HG03103 (cell line): ENCODE measurements at regions not wholly inside any gene's neighbourhood (a gene's known extent, or its start where the extent isn't known, plus 50 kb on each side); places are given as distances from the start of the nearest gene placed in this dataset.

ENCODE experiments used
- ATAC-seq: cut with Tn5 transposase; IDR thresholded peaks from one replicate; pipeline ENCODE4 v1.9.1; 2021; ENCODE audit warnings: low read depth; ENCODE audit not compliant: unreplicated experiment

DNA sequence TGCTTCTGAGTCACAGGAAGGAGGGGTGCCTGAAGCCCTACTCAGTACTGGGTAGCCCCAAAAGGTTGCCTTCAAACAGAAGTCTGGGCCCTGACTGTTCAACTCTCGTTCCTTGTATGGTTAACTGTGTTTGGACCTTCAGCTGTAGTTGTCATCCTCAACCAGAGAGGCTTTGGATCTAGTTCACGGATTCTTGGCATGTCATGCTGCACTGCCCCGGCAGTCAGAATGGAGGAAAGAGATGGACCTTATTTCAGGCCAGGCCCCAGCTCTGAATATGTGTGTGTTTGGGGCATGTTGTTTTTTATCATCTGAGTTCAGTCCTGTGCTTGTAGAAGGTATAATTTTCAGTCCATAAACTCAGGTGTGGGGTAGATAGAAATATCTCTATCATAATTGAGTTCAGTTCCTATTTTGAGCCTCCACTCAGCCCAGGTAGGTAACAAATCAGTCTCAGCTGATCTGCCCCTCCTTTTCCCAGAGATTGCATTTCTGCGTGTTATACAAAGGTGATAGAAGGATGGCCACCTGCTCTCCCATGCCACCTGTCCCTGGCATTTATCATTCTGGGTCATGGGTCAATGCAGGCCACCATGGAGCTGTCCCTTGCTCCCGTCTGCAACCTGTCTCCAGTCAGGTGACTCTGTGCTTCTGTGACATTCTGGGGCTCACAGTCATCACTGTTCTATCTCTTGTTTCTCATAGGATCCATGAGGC, 127.5 kb upstream of the CPEB4 start:
- ATAC-seq: no peak

DNA sequence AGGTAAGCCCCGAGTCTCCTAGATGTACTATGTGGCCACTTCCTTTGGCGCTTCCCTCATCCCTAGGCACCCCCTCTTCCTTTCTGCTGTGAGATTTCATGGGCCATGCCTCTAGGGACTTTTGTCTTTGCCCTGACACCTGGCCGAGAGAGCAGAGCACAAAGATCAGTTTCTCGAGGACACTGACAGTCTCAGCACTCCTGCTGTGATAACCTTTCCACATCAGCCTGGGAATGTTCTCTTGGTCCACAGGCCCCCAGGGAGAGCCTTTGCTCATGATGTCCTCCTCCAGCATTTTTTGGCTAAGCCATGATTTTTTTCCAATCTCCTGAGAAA, 127.0 kb upstream of the CPEB4 start:
- ATAC-seq: no peak

DNA sequence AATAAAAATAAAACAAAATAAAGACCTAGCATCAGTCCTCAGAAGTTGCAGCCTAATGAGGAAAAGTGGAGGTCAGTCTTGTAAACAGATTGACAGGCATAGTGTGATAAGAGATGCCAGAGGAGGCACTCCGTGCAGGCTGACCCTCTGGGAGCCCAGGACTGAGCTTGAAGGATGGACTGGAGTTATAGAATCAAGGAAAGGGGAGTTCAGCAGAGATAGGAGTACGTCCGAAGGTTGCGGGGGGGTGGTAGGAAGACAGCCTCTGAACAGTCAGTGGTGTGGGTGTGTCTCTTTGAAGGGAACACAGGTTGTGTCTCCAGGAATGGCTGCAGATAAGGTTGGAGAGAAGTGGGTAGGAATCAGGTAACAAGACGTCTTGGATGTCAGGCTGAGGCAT, 126.1 kb upstream of the CPEB4 start:
- ATAC-seq: no peak

DNA sequence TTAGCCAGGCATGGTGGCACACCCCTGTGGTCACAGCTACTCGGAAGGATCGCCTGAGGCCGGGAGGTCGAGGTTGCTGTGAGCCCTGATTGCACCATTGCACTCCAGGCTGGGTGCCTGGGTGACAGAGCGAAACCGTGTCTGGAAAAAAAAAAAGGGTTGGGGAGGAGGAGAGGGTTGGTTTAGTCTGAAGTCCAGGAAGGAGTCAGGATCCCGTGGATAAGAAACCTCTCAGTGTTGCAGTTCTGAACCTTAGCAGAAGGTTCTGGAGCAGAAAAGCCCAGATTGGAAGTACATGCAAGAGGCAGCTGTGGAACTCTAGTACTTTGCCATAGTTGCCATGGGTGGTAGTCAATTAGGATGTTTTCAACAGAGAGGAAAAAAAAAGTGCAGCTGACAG, 125.2 kb upstream of the CPEB4 start:
- ATAC-seq: no peak

DNA sequence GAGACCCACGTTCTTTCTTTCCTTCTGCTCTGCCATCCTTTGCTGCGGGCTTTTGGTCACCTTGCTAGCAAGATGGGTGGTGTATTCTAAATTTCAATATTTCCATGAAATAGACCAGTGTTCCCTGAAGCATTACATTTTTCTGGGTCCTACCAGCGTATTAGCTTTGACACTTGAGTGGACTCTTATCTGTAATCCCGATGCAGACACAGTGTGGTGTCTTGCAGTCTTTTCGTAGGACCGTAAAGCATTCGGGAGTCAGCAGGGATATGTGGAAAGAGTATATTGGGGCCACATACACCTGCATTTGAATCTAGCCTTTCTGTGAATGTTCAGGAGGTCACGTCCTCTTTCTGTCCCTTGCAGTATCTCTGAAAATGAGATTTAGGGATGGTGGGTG, 124.7 kb upstream of the CPEB4 start:
- ATAC-seq: no peak

DNA sequence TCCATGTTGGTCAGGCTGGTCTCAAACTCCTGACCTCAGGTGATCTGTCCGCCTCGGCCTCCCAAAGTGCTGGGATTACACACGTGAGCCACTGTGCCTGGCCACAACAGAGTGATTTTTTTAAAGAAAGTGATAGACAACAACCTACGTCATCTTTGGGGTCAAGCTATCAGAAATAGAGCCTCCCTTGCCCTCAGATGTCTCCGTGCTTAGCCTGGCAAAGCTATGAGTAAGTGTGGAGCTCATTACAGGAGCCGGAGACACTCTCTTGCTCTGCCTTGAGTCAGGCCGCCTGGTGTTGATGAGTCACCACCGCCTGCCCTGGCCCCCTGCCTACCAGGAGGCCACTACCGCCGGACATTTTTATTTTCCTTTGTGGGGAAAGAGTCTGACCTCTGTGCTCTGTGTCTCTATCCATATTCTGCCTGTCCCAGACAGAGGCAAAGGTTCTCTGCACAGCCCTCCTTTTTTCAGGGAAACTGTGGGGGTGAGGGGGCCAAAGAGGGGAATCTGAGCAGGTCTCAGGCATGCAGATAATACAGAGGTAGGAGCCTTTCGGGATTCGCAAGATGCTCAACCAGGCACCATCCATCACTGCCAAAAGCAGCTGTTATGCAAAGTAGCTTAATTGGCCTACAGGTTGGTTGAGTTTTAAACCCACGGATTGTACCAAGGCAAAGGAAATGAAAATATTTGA, 123.7 kb upstream of the CPEB4 start:
- no peak for ATAC-seq

DNA sequence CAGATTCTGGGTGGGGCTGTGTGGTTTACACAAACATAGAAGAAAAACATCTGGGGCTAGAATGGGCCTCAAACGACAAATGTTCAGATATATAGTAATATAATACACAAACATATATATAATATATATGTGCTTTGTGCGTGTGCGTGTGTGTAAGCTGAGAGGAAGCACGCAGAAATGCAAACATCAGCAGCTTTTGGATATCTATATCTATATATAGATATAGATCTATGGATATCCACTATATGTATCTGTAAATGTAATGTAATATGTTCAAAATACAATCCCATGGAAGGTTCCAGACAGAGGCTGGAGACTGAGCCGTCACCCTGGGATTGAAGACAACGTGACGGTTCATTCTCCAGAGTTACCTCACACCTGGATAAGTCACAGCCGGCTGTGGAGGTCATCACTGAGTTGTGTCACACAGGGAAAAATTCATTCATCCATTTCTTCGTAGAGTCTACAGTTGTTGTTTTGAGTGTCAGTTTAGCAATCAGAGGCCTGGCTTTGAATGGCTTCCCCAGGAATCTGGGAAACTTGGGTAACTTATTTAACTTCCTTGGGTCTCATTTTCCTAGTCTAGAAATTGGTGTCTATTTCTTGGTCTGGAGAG, 123.0 kb upstream of the CPEB4 start:
- ATAC-seq: no peak

DNA sequence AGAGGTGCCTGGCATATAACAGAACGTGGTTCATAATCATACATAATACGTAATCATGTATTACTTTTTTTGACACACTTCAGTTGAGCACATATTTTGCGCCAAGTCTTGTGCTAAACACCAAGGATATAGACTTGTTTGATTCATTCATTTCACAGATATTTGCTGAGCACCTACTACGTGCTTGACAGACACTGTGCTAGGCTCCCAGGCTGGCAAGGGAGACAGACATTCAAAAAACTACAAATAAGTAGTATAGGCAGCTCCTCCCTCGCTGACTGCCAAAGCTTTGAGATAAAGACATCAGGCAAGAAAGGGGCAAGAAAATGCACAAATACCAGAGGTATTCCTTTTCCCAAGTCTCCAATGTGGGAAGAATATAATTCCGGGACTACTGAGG, 122.5 kb upstream of the CPEB4 start:
- ATAC-seq: no peak

DNA sequence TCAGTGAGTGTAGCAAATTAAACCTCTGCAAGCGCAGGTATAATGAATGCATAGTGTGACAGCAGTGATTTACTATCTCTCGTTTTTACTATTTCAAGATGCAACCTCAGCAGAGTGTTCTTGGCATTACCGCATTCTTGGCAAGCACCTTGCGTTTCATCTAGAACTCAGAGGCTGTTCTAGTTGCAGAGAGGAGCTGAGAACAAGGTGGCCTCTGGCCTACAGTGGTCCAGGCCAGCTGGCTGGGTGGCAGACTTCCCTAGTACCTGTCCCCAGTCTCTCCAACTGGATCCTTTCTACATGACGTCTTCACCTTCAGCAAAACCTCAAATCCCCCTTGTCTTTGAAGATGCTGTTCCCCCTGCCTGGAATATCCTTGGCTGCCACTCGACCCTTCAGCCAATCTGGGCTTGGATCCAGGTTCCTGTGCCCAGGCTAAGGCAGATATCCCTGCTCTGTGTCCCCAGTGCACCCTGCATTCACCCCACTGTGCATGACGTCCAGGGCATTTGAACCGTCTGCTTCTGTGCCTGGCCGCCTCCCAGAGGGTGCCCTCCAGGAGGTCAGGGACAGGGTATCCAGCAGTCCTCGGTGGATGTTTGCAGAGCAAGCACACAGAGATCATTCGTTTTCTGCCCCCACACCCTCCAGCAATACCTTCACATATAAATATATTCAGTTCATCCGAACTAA, 120.4 kb upstream of the CPEB4 start:
- ATAC-seq: no peak

DNA sequence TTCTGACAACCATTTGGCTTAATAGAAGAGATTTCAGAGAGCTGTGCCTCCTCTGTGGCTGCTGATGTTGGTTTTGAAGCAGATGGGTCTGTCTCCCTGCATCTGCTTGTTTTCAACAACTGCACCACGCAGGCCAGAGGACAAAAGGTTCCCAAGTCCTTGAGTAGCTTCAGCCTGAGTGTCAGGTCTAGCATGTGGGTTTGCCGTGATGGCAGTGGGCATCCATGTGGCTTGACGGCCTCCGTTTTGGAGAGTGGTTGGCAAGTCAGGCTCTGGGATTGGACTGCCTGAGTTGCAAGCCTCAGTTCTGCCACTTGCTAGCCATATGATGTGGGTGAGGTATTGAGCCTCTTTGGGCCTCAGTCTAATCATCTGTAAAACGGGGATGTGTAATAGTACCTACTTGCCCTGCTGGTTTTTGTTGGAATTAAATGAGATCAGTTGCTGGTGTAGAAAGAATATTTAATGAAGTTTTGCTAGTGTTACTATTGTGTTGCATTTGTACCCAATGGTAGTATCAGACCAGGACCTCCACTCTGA, 119.8 kb upstream of the CPEB4 start:
- no peak for ATAC-seq

DNA sequence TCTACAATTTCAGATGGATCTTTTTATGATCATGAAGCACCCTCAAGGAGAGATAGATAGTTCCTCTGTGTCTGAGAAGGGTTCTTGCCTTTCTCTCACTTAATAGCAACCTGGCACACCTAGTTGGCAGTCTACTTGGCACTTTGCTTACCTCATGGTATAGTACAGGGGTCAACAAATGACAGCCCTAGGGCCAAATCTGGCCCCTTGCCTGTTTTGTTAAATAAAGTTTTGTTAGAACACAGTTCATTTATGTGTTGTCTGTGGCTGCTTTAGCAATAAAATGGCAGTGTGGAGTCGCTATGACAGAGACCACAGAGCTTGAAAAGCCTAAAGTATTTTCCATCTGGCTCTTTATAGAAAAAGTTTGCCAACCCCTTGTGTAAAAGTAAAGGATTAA, 119.3 kb upstream of the CPEB4 start:
- no peak for ATAC-seq

DNA sequence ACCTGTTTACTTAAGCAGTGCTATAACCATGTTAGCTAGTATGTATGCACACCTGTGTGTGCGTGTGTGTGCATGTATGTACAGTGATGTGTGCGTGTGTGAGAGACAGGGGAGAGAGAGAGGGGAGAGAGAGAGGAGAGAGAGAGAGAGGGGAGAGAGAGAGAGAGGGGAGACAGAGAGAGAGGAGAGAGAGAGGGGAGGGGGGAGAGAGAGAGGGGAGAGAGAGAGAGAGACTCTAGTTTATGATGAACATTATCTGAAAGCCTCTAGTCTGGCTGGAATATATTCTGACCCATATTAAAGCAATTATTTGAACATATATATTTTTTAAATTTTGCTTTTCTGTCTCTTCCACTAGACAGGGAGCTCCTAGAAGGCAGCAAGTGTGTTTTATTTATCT, 117.5 kb upstream of the CPEB4 start:
- no peak for ATAC-seq

DNA sequence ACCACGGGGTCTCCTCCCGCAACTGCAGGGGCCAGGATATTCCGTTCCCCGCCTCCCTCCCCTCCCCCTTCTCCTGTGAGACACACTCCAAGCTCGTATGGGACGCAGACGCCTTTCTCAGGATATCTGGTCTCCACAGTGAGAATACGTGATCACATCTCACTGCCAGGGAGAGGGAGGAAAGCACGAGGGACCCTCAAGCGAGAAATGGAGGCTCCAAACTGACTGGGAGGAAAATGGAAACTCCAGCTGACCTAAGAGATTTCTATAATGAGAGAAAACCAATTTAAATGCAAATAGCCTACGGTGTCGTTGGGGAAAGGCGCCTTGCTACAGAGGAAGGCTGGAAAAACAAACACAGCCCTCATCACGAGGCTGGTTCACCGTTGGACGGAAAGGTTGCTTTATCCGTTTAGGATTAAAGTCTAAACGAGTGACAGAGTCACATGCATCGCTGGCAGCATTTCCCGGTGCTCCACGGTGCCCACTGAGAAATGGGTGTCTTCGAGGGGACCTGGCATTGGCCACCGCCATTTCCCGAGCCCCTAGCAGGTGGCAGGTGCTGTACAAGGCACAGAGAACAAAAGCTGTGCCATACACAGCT, 116.9 kb upstream of the CPEB4 start:
- no peak for ATAC-seq

DNA sequence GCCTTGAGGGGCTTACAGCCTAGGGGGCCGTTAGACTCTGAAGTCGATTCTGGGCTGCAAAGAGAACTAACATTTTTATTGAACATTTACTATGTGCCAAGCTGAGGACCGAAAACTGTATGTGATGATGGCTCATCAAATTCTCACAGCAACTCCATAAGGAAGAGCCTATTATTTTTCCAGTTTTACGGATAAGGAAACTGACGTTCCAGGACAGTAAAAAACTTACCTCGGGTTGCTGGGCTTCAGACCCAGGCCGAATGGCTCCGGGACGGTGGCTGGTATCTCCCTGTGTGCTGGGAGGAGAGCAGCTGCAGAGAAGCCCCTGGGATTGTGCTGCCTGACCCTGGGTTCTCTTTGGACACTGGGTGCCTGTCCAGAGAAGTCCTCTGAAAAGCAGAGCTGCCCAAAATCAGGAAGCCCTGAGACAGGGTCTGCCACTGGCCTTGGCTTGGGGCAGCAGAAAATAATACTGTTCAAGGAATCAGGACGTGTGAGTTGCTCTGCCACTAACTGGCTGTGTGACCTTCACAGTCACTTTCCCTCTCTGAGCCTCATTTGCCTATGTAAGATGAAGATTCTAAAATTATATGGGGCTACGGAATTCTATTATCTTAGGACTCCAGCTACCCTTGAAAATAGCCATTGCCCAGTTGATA, 116.3 kb upstream of the CPEB4 start:
- no peak for ATAC-seq

DNA sequence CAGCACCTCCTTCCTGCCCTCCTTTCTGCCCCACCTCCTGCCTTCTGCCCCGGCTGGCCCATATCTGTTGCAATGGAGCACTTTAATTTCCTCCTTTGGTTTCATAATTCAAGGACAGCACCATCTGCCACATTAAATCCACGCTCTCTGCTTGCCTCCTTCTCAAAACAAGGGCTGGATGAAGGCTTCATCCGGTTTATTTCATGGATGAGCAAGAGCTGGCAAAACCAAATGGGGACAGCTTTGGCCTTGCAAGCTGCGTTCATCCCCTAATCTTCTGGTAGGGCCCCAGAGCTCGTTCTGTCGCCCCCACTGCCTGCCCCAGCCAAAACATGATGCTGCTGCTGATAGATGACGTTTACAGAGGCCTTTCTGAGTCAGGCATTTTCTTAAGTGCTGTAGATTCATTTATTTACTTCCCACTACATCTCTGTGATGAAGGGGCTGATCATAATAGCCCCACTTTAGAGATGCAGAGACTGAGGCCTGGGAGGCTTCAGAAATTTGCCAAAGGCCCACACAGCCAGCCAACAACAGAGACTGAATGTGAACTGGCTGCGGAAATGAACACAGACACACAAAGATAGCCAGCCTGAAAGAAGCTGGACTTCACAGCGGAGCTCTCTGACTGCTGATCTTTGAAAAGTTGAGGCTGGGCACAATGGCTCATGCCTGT, 115.6 kb upstream of the CPEB4 start:
- no peak for ATAC-seq

DNA sequence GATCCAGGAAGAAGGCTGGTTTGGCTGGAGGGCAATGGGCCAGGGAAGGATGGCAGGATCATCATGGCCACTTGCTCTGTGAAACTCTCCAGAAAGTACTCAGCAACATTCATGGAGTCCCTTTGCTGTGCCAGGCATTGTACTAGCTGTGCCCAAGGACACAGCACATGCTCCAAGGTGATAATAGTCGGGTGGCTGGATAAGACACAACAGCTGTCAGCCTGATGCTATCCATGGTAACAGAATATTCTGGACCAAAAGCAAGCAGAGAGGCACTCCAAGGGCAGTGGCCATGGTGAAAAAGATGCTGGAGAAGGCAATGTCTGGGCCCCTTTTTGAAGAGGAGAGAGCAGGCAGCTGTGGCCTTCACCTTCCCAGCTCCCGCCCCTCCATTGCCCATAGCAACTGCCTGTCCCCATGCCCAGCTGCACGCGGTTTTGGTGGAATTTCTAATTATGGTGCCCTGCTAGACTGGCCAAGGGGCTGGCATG, 113.8 kb upstream of the CPEB4 start:
- ATAC-seq: no peak

DNA sequence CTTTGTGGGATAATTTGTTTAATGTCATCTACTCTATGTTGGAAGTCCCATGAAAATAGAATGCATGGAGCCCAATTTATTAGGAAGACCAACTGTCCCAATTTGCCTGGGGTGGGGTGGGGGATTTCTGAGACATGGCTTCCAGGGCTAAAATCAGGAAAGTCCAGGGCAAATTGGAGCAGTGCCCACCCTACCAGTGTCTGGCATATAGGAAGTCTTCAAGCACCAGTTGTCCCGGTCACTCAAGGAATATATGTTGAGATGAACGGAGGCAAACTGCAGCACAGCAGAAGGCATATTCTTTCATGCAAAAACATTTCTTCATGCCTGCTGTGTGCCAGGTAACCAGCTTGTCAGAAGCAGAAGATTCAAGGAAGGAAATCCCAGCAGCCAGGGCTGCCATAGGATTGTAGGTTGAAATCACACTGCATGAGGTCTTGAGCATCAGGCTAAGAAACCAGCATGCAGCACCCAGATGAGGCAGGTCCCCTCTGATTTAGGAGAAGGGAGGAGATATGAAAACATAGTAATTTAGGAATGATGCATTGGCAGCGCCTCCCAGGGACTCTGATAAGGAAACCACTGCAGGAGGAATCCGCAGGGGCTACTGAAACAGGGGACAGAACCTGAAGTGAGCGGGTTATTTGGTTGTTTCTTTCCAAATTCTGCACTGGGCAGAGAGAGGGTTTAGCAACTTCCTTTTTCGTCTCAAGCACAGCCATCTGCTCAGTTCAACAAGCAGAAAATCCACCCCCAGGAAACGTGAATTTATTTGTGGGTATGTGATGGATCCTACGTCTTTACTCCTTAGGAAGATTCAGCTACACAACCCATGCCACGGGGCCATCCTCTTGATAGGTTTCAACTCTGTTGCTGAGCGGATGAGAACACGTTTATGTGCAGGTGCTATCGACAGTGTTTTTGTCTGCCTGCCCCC, 112.6 kb upstream of the CPEB4 start:
- ATAC-seq: no peak

DNA sequence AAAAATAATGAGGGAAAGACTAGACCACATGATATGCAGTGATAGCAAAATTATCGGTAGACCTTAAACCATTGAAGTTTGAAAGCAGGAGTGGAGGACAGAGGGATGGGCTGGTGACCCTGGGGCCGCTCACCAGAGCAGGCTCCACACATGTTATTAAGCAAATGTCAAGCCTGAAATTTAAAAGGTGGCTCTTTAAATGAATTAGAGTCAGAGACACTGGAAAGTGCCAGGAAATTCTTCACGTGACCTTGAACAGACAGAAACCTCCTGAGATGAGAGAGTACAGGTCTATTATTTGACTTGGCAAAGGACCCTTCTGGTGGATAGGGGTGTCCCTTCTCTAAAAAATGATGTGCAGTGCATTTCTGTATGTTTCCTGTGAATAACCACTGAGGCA, 111.0 kb upstream of the CPEB4 start:
- no peak for ATAC-seq

DNA sequence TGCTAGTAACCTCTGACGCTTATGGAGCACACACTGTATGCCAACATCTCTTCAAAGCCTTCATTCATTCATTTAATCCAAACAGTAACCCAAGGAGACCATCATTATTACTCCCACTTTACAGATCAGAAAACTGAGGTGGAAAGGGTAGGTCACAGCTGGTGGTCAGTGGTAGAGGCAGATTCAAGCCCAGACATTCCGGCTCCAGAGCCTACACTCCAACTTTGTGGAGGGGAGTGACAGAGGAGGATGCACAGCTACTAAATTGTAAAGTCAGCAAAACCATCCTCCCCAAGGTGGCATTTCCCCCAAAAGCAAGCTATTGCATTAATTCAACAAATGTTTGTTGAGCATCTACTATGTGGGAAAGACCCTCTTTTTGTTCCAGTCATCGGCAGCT, 110.5 kb upstream of the CPEB4 start:
- no peak for ATAC-seq
